ENCODE measurements at regions not wholly inside any gene's neighbourhood (a gene's known extent, or its start where the extent isn't known, plus 50 kb on each side); places are given as distances from the start of the nearest gene placed in this dataset.

- DNase-seq = no peak
Measured at GRCh38 chr15:95469496-95470000, 861.0 kb upstream of the NR2F2 start.

GRCh38 chr15:95470529-95470928 is 860.0 kb upstream of the NR2F2 start:
- no peak for DNase-seq

- DNase-seq = no peak
Measured at GRCh38 chr15:95470997-95471689, 859.4 kb upstream of the NR2F2 start.

- DNase-seq = no peak
Measured at GRCh38 chr15:95471690-95472086, 858.8 kb upstream of the NR2F2 start.

GRCh38 chr15:95475067-95475466 is 855.4 kb upstream of the NR2F2 start:
- DNase-seq = no peak

- no peak for DNase-seq
Measured at GRCh38 chr15:95479308-95479707, 851.2 kb upstream of the NR2F2 start.

GRCh38 chr15:95485367-95485766 is 845.1 kb upstream of the NR2F2 start:
- DNase-seq = no peak

- no peak for DNase-seq
Measured at GRCh38 chr15:95486224-95486623, 844.3 kb upstream of the NR2F2 start.

GRCh38 chr15:95489103-95489502 is 841.4 kb upstream of the NR2F2 start:
- DNase-seq = no peak

- no peak for DNase-seq
Measured at GRCh38 chr15:95492388-95493070, 838.0 kb upstream of the NR2F2 start.

GRCh38 chr15:95494971-95495541 is 835.4 kb upstream of the NR2F2 start:
- DNase-seq = no peak

- DNase-seq = no peak
Measured at GRCh38 chr15:95497634-95498033, 832.9 kb upstream of the NR2F2 start.

- no peak for DNase-seq
Measured at GRCh38 chr15:95498961-95499360, 831.5 kb upstream of the NR2F2 start.

GRCh38 chr15:95499397-95499796 is 831.1 kb upstream of the NR2F2 start:
- DNase-seq = no peak

GRCh38 chr15:95501865-95502264 is 828.6 kb upstream of the NR2F2 start:
- DNase-seq = no peak

- no peak for DNase-seq
Measured at GRCh38 chr15:95503107-95503506, 827.4 kb upstream of the NR2F2 start.

- no peak for DNase-seq
Measured at GRCh38 chr15:95503640-95504225, 826.8 kb upstream of the NR2F2 start.

- no peak for DNase-seq
Measured at GRCh38 chr15:95511671-95512070, 818.8 kb upstream of the NR2F2 start.

- no peak for DNase-seq
Measured at GRCh38 chr15:95512906-95513305, 817.6 kb upstream of the NR2F2 start.

- DNase-seq = no peak
Measured at GRCh38 chr15:95519887-95520286, 810.6 kb upstream of the NR2F2 start.

- no peak for DNase-seq
Measured at GRCh38 chr15:95520511-95520910, 810.0 kb upstream of the NR2F2 start.

- DNase-seq = no peak
Measured at GRCh38 chr15:95520922-95521321, 809.6 kb upstream of the NR2F2 start.

GRCh38 chr15:95522533-95522932 is 808.0 kb upstream of the NR2F2 start:
- no peak for DNase-seq

GRCh38 chr15:95528920-95529319 is 801.6 kb upstream of the NR2F2 start:
- DNase-seq = no peak
